Activated CD4-positive, alpha-beta memory T cell treated with anti-CD3 and anti-CD28 coated beads for 36 hours (primary cell): ENCODE measurements at regions not wholly inside any gene's neighbourhood (a gene's known extent, or its start where the extent isn't known, plus 50 kb on each side); places are given as distances from the start of the nearest gene placed in this dataset.
"Not testable (repeated sequence)": the region's sequence is repeated elsewhere in the genome, so short reads cannot be mapped to it uniquely, and the experiment has no call there.

Experiments
- CTCF ChIA-PET: fragments of 350-600 bp; sonication (Branson Sonifier 250); formaldehyde crosslinking; loops from one replicate; lab custom pipeline; 2021; ENCODE audit warnings: antibody characterized with exemption, inconsistent platforms; lab: Charles Lee
- POLR2A ChIA-PET: fragments of 350-600 bp; sonication (Branson Sonifier 250); formaldehyde crosslinking; loops from one replicate; lab custom pipeline; 2021; ENCODE audit warnings: antibody characterized with exemption; lab: Charles Lee
- DNase-seq: peaks from one replicate; pipeline ENCODE4 v3.0.0-alpha.2; 2020
- H3K27ac Mint-ChIP-seq: one replicate; pipeline ENCODE4 v1.8.0; 2021; ENCODE audit warnings: mixed read lengths
- H3K27me3 Mint-ChIP-seq: one replicate; pipeline ENCODE4 v1.8.0; 2021; ENCODE audit warnings: mixed read lengths
- H3K36me3 Mint-ChIP-seq: one replicate; pipeline ENCODE4 v1.8.0; 2021; ENCODE audit warnings: mixed read lengths
- H3K4me1 Mint-ChIP-seq: one replicate; pipeline ENCODE4 v1.8.0; 2021; ENCODE audit warnings: low read depth, mixed read lengths
- H3K4me3 Mint-ChIP-seq: one replicate; pipeline ENCODE4 v1.8.0; 2021; ENCODE audit warnings: mild to moderate bottlenecking, mixed read lengths
- H3K9me3 Mint-ChIP-seq: one replicate; pipeline ENCODE4 v1.8.0; 2021; ENCODE audit warnings: mixed read lengths
- intact Hi-C: fragments of 100-400 bp; cut with micrococcal nuclease; formaldehyde crosslinking; loops from one replicate; pipeline ENCODE4 v1.15.1; 2023

- DNase-seq, result no peak
- Mint-ChIP-seq H3K27ac (no peak overlapping the region), H3K4me3 (no peak overlapping the region), H3K9me3 (no peaks in the 10 kb centered on the region), H3K36me3 (no peaks in the 10 kb centered on the region), H3K27me3 (peaks cover 1% of the 10 kb centered on the region), H3K4me1 (no peaks in the 10 kb centered on the region)
- intact Hi-C loops, result no loop called here
- POLR2A ChIA-PET, result no interaction called here
- CTCF ChIA-PET, result no interaction called here
These were observed 52.3 kb upstream of the CNOT10 start for GRCh38 chr3:32632533-32633265.

- intact Hi-C loops, result no loop called here
- no peak for DNase-seq
- Mint-ChIP-seq H3K4me1 (no peaks in the 10 kb centered on the region), H3K27me3 (peaks cover 2% of the 10 kb centered on the region), H3K36me3 (no peaks in the 10 kb centered on the region), H3K4me3 (no peak overlapping the region), H3K27ac (no peak overlapping the region), H3K9me3 (no peaks in the 10 kb centered on the region)
- CTCF ChIA-PET, result interaction anchor here (1.4 kb wide), 1 partner anchor 13 kb away, joined by 4 read pairs; no protein-coding TSS in a partner anchor
- POLR2A ChIA-PET, result no interaction called here
These were observed 54.7 kb upstream of the CNOT10 start for GRCh38 chr3:32630266-32630665.

- CTCF ChIA-PET, result no interaction called here
- peaks cover 2% of the 10 kb centered on the region for H3K27me3 Mint-ChIP-seq
- intact Hi-C loops, result no loop called here
- H3K4me3 Mint-ChIP-seq, result no peak overlapping the region
- H3K27ac Mint-ChIP-seq, result no peak overlapping the region
- H3K9me3 Mint-ChIP-seq, result no peaks in the 10 kb centered on the region
- no peak for DNase-seq
- no peaks in the 10 kb centered on the region for H3K4me1 Mint-ChIP-seq
- POLR2A ChIA-PET, result interaction anchor here (0.6 kb wide), 1 partner anchor 339 kb away, joined by 4 read pairs; no protein-coding TSS in a partner anchor
- H3K36me3 Mint-ChIP-seq, result no peaks in the 10 kb centered on the region
These were observed 56.0 kb upstream of the DYNC1LI1 start for GRCh38 chr3:32626631-32627030.

GRCh38 chr3:32625543-32626176 lies 55.0 kb upstream of the DYNC1LI1 start:
- intact Hi-C loops, H3K36me3 Mint-ChIP-seq, H3K27me3 Mint-ChIP-seq, H3K27ac Mint-ChIP-seq, H3K4me1 Mint-ChIP-seq, H3K9me3 Mint-ChIP-seq, DNase-seq, CTCF ChIA-PET, POLR2A ChIA-PET, H3K4me3 Mint-ChIP-seq: not testable (repeated sequence)

- intact Hi-C loops, result no loop called here
- H3K36me3 Mint-ChIP-seq, result no peaks in the 10 kb centered on the region
- H3K27ac Mint-ChIP-seq, result no peak overlapping the region
- no peaks in the 10 kb centered on the region for H3K4me1 Mint-ChIP-seq
- POLR2A ChIA-PET, result no interaction called here
- no peak for DNase-seq
- CTCF ChIA-PET, result no interaction called here
- peaks cover 2% of the 10 kb centered on the region for H3K27me3 Mint-ChIP-seq
- H3K9me3 Mint-ChIP-seq, result peaks cover 9% of the 10 kb centered on the region
- no peak overlapping the region for H3K4me3 Mint-ChIP-seq
These were observed 52.9 kb upstream of the DYNC1LI1 start for GRCh38 chr3:32623532-32623931.

- H3K4me1 Mint-ChIP-seq, result no peaks in the 10 kb centered on the region
- no peaks in the 10 kb centered on the region for H3K27me3 Mint-ChIP-seq
- H3K36me3 Mint-ChIP-seq, result no peaks in the 10 kb centered on the region
- H3K4me3 Mint-ChIP-seq, result no peak overlapping the region
- no peak for DNase-seq
- POLR2A ChIA-PET, result no interaction called here
- intact Hi-C loops, result no loop called here
- CTCF ChIA-PET, result no interaction called here
- H3K27ac Mint-ChIP-seq, result no peak overlapping the region
- H3K9me3 Mint-ChIP-seq, result peaks cover 9% of the 10 kb centered on the region
These were observed 50.8 kb upstream of the DYNC1LI1 start for GRCh38 chr3:32621466-32621865.

- no peaks in the 10 kb centered on the region for H3K27me3 Mint-ChIP-seq
- ChIA-PET POLR2A (no interaction called here), CTCF (no interaction called here)
- H3K4me3 Mint-ChIP-seq, result no peak overlapping the region
- no peak overlapping the region for H3K27ac Mint-ChIP-seq
- peaks cover 9% of the 10 kb centered on the region for H3K9me3 Mint-ChIP-seq
- DNase-seq, result no peak
- H3K36me3 Mint-ChIP-seq, result no peaks in the 10 kb centered on the region
- H3K4me1 Mint-ChIP-seq, result no peaks in the 10 kb centered on the region
- intact Hi-C loops, result no loop called here
These were observed 50.1 kb upstream of the DYNC1LI1 start for GRCh38 chr3:32620611-32621310.
